Right lobe of liver (tissue), 6 donors: ENCODE measurements at regions not wholly inside any gene's neighbourhood (a gene's known extent, or its start where the extent isn't known, plus 50 kb on each side); places are given as distances from the start of the nearest gene placed in this dataset.

Source experiments
- ATAC-seq, 4 donors: fragments of 200-7000 bp; cut with Tn5 transposase; one replicate each; pipeline ENCODE4 v1.9.1; 2020; ENCODE audit warnings: mild to moderate bottlenecking in 4 of 4, moderate library complexity in 4 of 4
- DNase-seq, 3 donors: peaks; one replicate each; pipeline ENCODE4 v3.0.0-alpha.2; 2020
- H3K27ac ChIP-seq, 3 donors: fragments of 200-600 bp; one replicate each; pipeline ENCODE4 v1.8.0; 2022
- H3K27me3 ChIP-seq, 2 donors: fragments of 200-600 bp; one replicate each; pipeline ENCODE4 v1.8.0; 2022
- H3K36me3 ChIP-seq, 4 donors: fragments of 200-600 bp; sonication (generic) in 1 of 4; one replicate each; pipeline versions ENCODE4 v1.5.1 to v1.8.0; 2017 to 2022; ENCODE audit warnings: control low read depth in 1 of 4
- H3K4me1 ChIP-seq, 4 donors: fragments of 200-600 bp; sonication (generic) in 1 of 4; one replicate each; pipeline versions ENCODE4 v1.5.1 to v1.8.0; 2017 to 2022; ENCODE audit warnings: control low read depth in 1 of 4
- H3K4me3 ChIP-seq, 3 donors: fragments of 200-600 bp; one replicate each; pipeline ENCODE4 v1.8.0; 2022
- H3K9me3 ChIP-seq, 4 donors: fragments of 200-600 bp; sonication (generic) in 1 of 4; one replicate each; pipeline versions ENCODE4 v1.5.1 to v1.8.0; 2017 to 2022; ENCODE audit warnings: control low read depth in 1 of 4
- POLR2A ChIP-seq: fragments of 450-650 bp; IDR thresholded peaks from one replicate; pipeline ENCODE4 v1.6.1; 2017; ENCODE audit warnings: antibody characterized with exemption, mild to moderate bottlenecking
- WGBS: methylation state at CpG from one replicate; pipeline ENCODE4 v1.1.6; 2018; ENCODE audit warnings: low coverage, low lambda C conversion rate; ENCODE audit not compliant: insufficient coverage; ENCODE audit errors: missing lambda C conversion rate; 5-methylcytosine and 5-hydroxymethylcytosine counted together
- intact Hi-C, 2 donors: fragments of 100-400 bp; cut with DNase I; formaldehyde crosslinking; loops; one replicate each; pipeline versions ENCODE4 v1.11.2 to v1.14.1; 2022
- TF ChIP-seq, protein P1 (sequence below), 4 donors: fragments of 200-600 bp in 3 of 4; fragments of 450-650 bp in 1 of 4; IDR thresholded peaks; one replicate each; pipeline versions ENCODE4 v1.5.1 to v1.8.0; 2016 to 2022; ENCODE audit warnings: antibody characterized with exemption in 4 of 4, mild to moderate bottlenecking in 2 of 4
- donor health status: DM: no; HTN: yes; CAD: no.
- donor health status: DM: no; HTN: no; CAD: no.
- donor health status: DM: no; HTN: no; CAD: no.
- donor health status: DM: no; HTN: yes; CAD: no.
- donor health status: DM: no; HTN: yes; CAD: no.

DNA sequence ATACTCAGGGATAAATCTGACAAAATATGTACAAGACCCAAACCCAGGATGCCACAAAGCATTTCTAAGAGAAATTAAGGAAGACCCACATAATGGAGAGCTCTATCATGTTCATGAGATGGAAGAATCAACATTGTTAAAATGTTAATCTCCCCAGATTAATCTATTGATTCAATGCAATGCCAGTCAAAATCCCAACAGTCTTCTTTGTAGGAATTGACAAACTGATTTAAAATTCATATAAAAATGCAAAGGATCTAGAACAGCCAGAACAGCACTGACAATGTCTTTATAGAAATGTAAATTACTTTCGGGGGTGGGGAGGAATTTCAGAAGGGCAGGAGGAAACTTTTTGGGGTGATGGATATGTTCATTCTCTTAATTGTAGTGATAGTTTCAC lies 281.6 kb upstream of the SEMA6A start:
- DNase-seq (no peak), ATAC-seq (no peak)
- Histone ChIP-seq H3K36me3 (no peaks in the 10 kb centered on the region), H3K9me3 (no peaks in the 10 kb centered on the region), H3K27me3 (no peaks in the 10 kb centered on the region), H3K4me1 (no peaks in the 10 kb centered on the region), H3K27ac (no peak overlapping the region), H3K4me3 (no peak overlapping the region)
- 69% methylated on average over 1 of the region's 1 CpG for WGBS
- intact Hi-C loops = no loop called here
- TF ChIP-seq, protein P1, sequence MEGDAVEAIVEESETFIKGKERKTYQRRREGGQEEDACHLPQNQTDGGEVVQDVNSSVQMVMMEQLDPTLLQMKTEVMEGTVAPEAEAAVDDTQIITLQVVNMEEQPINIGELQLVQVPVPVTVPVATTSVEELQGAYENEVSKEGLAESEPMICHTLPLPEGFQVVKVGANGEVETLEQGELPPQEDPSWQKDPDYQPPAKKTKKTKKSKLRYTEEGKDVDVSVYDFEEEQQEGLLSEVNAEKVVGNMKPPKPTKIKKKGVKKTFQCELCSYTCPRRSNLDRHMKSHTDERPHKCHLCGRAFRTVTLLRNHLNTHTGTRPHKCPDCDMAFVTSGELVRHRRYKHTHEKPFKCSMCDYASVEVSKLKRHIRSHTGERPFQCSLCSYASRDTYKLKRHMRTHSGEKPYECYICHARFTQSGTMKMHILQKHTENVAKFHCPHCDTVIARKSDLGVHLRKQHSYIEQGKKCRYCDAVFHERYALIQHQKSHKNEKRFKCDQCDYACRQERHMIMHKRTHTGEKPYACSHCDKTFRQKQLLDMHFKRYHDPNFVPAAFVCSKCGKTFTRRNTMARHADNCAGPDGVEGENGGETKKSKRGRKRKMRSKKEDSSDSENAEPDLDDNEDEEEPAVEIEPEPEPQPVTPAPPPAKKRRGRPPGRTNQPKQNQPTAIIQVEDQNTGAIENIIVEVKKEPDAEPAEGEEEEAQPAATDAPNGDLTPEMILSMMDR (IDR thresholded peaks at IDR 0.05) = no peak
- TF ChIP-seq POLR2A = no peak

DNA sequence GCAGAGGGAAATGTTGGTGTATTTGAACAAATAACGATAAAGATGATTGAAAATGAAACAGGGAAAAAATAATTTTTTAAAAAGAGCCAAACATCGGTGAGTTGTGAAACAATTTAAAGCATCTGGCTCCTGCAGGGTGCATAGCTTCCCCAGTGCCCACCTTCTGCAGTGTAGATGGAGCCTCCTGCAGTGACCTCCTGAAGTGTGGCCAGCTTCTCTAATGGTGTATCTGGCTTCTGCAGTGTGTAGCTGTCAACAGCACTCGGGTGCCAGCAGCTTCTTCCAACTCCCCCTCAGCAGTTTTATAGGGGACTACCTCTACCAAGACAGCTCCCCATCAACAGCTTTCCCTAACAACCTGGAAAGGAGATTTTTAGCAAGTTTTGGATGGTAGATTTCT lies 279.4 kb upstream of the SEMA6A start:
- no peak for DNase-seq
- TF ChIP-seq, protein P1 (IDR thresholded peaks at IDR 0.05) = no peak
- TF ChIP-seq POLR2A = no peak
- H3K27ac ChIP-seq = no peak overlapping the region
- no peak overlapping the region for H3K4me3 ChIP-seq
- intact Hi-C loops = no loop called here
- H3K36me3 ChIP-seq = no peaks in the 10 kb centered on the region
- no peaks in the 10 kb centered on the region for H3K4me1 ChIP-seq
- no peak for ATAC-seq
- 74% methylated on average over 3 of the region's 3 CpGs for WGBS
- H3K9me3 ChIP-seq = no peaks in the 10 kb centered on the region
- no peaks in the 10 kb centered on the region for H3K27me3 ChIP-seq

DNA sequence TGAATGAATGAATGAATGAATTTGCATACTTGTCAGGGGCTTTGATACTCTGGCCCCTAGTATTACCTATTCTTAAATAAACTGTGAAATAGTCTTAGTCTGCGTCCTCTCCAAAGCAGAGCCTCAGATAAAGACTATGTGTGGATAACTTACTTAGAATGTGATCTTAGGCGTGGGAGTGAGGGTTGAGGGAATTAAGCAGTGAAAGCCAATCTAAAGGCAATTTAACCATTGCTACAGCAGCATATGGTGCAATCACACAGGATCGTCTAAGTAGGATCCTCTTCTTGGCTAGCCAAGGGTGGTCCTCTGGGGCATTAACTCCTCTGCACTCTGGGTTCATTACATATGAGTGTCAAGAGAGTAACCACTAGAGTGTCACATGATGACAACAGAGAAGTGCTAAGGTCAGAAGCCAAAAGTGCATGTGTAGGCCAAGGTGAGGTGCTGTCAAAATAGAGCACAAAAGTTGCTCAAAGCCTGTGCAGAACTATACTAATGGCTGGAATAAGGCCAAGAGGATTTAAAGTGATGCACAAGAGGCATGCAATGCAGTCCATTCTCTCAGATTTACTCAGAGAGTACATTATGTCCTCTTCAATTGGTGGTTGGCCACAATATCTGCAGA lies 274.4 kb upstream of the SEMA6A start:
- H3K27ac ChIP-seq = no peak overlapping the region
- no peak overlapping the region for H3K4me3 ChIP-seq
- WGBS = 58% methylated on average over 3 of the region's 3 CpGs
- H3K9me3 ChIP-seq = no peaks in the 10 kb centered on the region
- DNase-seq (no peak), ATAC-seq (no peak)
- TF ChIP-seq, protein P1 (IDR thresholded peaks at IDR 0.05) = no peak
- TF ChIP-seq POLR2A = no peak
- H3K4me1 ChIP-seq = no peaks in the 10 kb centered on the region
- no peaks in the 10 kb centered on the region for H3K27me3 ChIP-seq
- intact Hi-C loops = no loop called here
- no peaks in the 10 kb centered on the region for H3K36me3 ChIP-seq

DNA sequence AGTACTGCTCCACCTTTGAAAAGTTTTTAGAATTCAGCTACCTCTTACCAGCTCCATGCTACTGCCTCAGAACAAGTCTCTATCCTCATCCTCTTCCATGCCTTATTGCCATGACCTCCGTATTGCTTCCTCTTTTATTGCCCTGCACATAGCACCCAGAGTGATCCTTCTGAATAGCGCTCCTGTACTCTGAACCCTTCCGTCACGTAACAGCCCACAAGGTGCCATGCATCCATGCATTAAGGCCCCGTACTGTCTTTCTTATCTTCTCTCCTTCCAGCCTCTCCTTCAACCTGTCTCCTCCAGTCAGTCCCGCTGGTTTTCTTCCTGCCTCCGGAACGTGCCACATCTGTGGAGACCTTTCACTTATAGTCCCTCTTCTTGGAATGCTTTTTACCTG lies 273.3 kb upstream of the SEMA6A start:
- intact Hi-C loops = no loop called here
- H3K36me3 ChIP-seq = no peaks in the 10 kb centered on the region
- H3K27ac ChIP-seq = no peak overlapping the region
- no peak for TF ChIP-seq POLR2A
- TF ChIP-seq, protein P1 (IDR thresholded peaks at IDR 0.05) = no peak
- ATAC-seq (no peak), DNase-seq (no peak)
- H3K4me1 ChIP-seq = no peaks in the 10 kb centered on the region
- 85% methylated on average over 8 of the region's 8 CpGs for WGBS
- no peak overlapping the region for H3K4me3 ChIP-seq
- no peaks in the 10 kb centered on the region for H3K9me3 ChIP-seq
- H3K27me3 ChIP-seq = no peaks in the 10 kb centered on the region

DNA sequence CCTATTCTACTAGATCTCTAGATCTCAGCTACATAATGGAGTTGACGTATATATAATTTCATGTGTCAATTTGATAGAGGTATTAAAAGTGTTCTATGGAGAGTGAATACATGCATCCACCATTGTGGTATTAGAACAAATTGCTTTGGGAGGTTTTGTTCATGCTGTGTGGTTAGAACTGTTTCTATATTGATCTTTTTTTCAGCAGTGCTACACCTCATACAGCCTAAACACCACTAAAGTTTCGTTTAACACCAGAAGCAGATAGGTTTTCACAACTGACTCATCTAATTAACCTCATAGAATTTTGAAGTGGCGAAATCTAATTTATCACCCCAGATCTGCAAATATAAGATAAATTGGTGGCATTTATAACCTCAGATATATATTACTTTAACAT lies 269.4 kb upstream of the SEMA6A start:
- no peak overlapping the region for H3K4me3 ChIP-seq
- 73% methylated on average over 3 of the region's 3 CpGs for WGBS
- DNase-seq = no peak
- no peaks in the 10 kb centered on the region for H3K4me1 ChIP-seq
- no peaks in the 10 kb centered on the region for H3K27me3 ChIP-seq
- no peak overlapping the region for H3K27ac ChIP-seq
- intact Hi-C loops = no loop called here
- ATAC-seq = no peak
- no peaks in the 10 kb centered on the region for H3K9me3 ChIP-seq
- H3K36me3 ChIP-seq = no peaks in the 10 kb centered on the region
- TF ChIP-seq, protein P1 (IDR thresholded peaks at IDR 0.05) = no peak
- TF ChIP-seq POLR2A = no peak
